PC-9 (cell line): ENCODE measurements at regions not wholly inside any gene's neighbourhood (a gene's known extent, or its start where the extent isn't known, plus 50 kb on each side); places are given as distances from the start of the nearest gene placed in this dataset.

Experiments used
- EZH2 ChIP-seq: fragments of 200-600 bp; sonication (generic); IDR thresholded peaks from 2 replicates; pipeline ENCODE4 v1.8.0; 2017; ENCODE audit warnings: antibody characterized with exemption, low read depth
- TF ChIP-seq, protein P1 (sequence below): fragments of 200-600 bp; sonication (generic); conservative IDR thresholded peaks from 2 replicates; pipeline ENCODE4 v1.6.1; 2017; ENCODE audit warnings: mixed run types, antibody characterized with exemption, mild to moderate bottlenecking, moderate library complexity

DNA sequence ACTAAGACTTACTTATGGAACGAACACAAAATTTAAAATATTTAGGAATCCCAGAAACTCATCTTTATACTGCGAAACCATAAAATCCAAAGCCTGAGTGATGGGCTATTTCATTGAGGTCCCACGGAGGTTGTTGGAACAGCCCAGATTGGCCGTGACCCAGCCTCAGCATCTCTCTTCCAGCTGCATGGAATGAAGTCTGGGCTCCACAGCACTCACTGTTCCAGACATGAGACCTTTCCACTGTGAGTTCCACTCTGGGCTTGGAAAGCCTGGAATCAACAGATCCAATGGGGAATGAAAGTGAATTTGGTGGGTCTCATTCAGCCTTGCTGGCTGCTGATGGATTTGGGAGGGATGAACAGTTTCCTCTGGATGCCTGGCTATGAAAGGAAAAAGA is 184.9 kb downstream of the EMX2 start:
- TF ChIP-seq, protein P1, sequence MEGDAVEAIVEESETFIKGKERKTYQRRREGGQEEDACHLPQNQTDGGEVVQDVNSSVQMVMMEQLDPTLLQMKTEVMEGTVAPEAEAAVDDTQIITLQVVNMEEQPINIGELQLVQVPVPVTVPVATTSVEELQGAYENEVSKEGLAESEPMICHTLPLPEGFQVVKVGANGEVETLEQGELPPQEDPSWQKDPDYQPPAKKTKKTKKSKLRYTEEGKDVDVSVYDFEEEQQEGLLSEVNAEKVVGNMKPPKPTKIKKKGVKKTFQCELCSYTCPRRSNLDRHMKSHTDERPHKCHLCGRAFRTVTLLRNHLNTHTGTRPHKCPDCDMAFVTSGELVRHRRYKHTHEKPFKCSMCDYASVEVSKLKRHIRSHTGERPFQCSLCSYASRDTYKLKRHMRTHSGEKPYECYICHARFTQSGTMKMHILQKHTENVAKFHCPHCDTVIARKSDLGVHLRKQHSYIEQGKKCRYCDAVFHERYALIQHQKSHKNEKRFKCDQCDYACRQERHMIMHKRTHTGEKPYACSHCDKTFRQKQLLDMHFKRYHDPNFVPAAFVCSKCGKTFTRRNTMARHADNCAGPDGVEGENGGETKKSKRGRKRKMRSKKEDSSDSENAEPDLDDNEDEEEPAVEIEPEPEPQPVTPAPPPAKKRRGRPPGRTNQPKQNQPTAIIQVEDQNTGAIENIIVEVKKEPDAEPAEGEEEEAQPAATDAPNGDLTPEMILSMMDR, result no peak
- no peak for TF ChIP-seq EZH2
